PC-9 (cell line): ENCODE measurements at regions not wholly inside any gene's neighbourhood (a gene's known extent, or its start where the extent isn't known, plus 50 kb on each side); places are given as distances from the start of the nearest gene placed in this dataset.

ENCODE experiments used
- CTCF ChIP-seq: fragments of 200-600 bp; sonication (generic); conservative IDR thresholded peaks from 2 replicates; pipeline ENCODE4 v1.6.1; 2017; ENCODE audit warnings: mixed run types, antibody characterized with exemption, mild to moderate bottlenecking, moderate library complexity
- EZH2 ChIP-seq: fragments of 200-600 bp; sonication (generic); IDR thresholded peaks from 2 replicates; pipeline ENCODE4 v1.8.0; 2017; ENCODE audit warnings: antibody characterized with exemption, low read depth

GRCh38 chr1:30037251-30038118, 685.9 kb downstream of the MATN1 start:
- TF ChIP-seq CTCF = no peak
- TF ChIP-seq EZH2 = no peak
